NCI-H1694 treated with DMSO at 0.1 percent for 48 hours (cell line): ENCODE measurements at regions not wholly inside any gene's neighbourhood (a gene's known extent, or its start where the extent isn't known, plus 50 kb on each side); places are given as distances from the start of the nearest gene placed in this dataset.

Experiments
- DNase-seq: peaks from one replicate; lab custom pipeline; 2025; lab: John Stamatoyannopoulos, UW

- DNase-seq, result no peak
Observed at GRCh38 chr2:37544591-37545031, 126.8 kb downstream of the CDC42EP3 start.

- DNase-seq, result no peak
Observed at GRCh38 chr2:37549598-37549997, 121.8 kb downstream of the CDC42EP3 start.

- DNase-seq, result no peak
Observed at GRCh38 chr2:37550190-37550589, 121.3 kb downstream of the CDC42EP3 start.

GRCh38 chr2:37551783-37552182 lies 119.7 kb downstream of the CDC42EP3 start:
- no peak for DNase-seq

- DNase-seq, result no peak
Observed at GRCh38 chr2:37552339-37552738, 119.1 kb downstream of the CDC42EP3 start.

GRCh38 chr2:37553411-37554154 lies 117.9 kb downstream of the CDC42EP3 start:
- DNase-seq, result no peak

GRCh38 chr2:37554155-37554510 lies 117.3 kb downstream of the CDC42EP3 start:
- DNase-seq, result no peak

GRCh38 chr2:37554687-37555086 lies 116.8 kb downstream of the CDC42EP3 start:
- DNase-seq, result no peak

GRCh38 chr2:37555457-37555856 lies 116.0 kb downstream of the CDC42EP3 start:
- no peak for DNase-seq

- DNase-seq, result no peak
Observed at GRCh38 chr2:37556256-37556655, 115.2 kb downstream of the CDC42EP3 start.

GRCh38 chr2:37558623-37559022 lies 112.8 kb downstream of the CDC42EP3 start:
- no peak for DNase-seq

GRCh38 chr2:37560241-37560848 lies 111.1 kb downstream of the CDC42EP3 start:
- DNase-seq, result peak; percentile 51

GRCh38 chr2:37560863-37561614 lies 110.4 kb downstream of the CDC42EP3 start:
- peak; percentile 79 for DNase-seq

- no peak for DNase-seq
Observed at GRCh38 chr2:37561615-37562569, 109.5 kb downstream of the CDC42EP3 start.

- DNase-seq, result no peak
Observed at GRCh38 chr2:37563375-37564015, 107.9 kb downstream of the CDC42EP3 start.

GRCh38 chr2:37564356-37564755 lies 107.1 kb downstream of the CDC42EP3 start:
- no peak for DNase-seq

GRCh38 chr2:37566517-37566981 lies 104.9 kb downstream of the CDC42EP3 start:
- DNase-seq, result no peak

- DNase-seq, result no peak
Observed at GRCh38 chr2:37568565-37568964, 102.9 kb downstream of the CDC42EP3 start.

GRCh38 chr2:37569131-37569823 lies 102.2 kb downstream of the CDC42EP3 start:
- DNase-seq, result no peak

- DNase-seq, result no peak
Observed at GRCh38 chr2:37569986-37570679, 101.3 kb downstream of the CDC42EP3 start.
